SK-N-SH (cell line): ENCODE measurements at regions not wholly inside any gene's neighbourhood (a gene's known extent, or its start where the extent isn't known, plus 50 kb on each side); places are given as distances from the start of the nearest gene placed in this dataset.

Source experiments
- CTCF ChIA-PET: fragments of 300-600, 350-600 bp; formaldehyde crosslinking; extraction: SDS; loops from one replicate; lab custom pipeline; 2021; lab: Yijun Ruan, JAX
- POLR2A ChIA-PET: fragments of 350-600 bp; sonication (Branson Sonifier 250); formaldehyde crosslinking; extraction: SDS; loops from one replicate; lab custom pipeline; 2020; ENCODE audit warnings: antibody characterized with exemption, inconsistent platforms; lab: Yijun Ruan, JAX
- DNase-seq: peaks from one replicate; pipeline ENCODE4 v3.0.0; 2012
- H2AFZ ChIP-seq: fragments of 200-600 bp; sonication (generic); 2 replicates; pipeline ENCODE4 v1.8.1; 2016; ENCODE audit warnings: antibody characterized with exemption, mild to moderate bottlenecking, low read depth
- H3F3A ChIP-seq: fragments of 200-600 bp; sonication (generic); replicated peaks from 2 replicates; pipeline ENCODE3; 2016; ENCODE audit warnings: antibody characterized with exemption, mild to moderate bottlenecking; ENCODE audit not compliant: insufficient read depth
- H3K27ac ChIP-seq, 2 experiments: fragments of 200-500 bp in 1 of 2; fragments of 200-600 bp in 1 of 2; sonication (Bioruptor generic) in 1 of 2; sonication (generic), shearing (Covaris generic) in 1 of 2; 2 replicates each; pipeline versions ENCODE4 v1.5.1 to v1.6.1; 2014 to 2016; ENCODE audit warnings: low read depth in 2 of 2, inconsistent platforms in 1 of 2, low read length in 1 of 2, mild to moderate bottlenecking in 1 of 2, mixed read lengths in 1 of 2
- H3K27me3 ChIP-seq: fragments of 200-600 bp; sonication (generic), shearing (Covaris generic); 2 replicates; pipeline ENCODE4 v1.6.1; 2016; ENCODE audit warnings: mixed run types; ENCODE audit not compliant: insufficient read depth
- H3K36me3 ChIP-seq, 2 experiments: fragments of 200-500 bp in 1 of 2; fragments of 200-600 bp in 1 of 2; sonication (Bioruptor generic) in 1 of 2; sonication (generic) in 1 of 2; replicated peaks in 1 of 2; 2 replicates each; pipeline versions ENCODE3 to v1.5.1; 2014 to 2016; ENCODE audit warnings: low read length in 1 of 2, mild to moderate bottlenecking in 1 of 2; ENCODE audit not compliant: insufficient read depth in 2 of 2, control insufficient read depth in 1 of 2
- H3K4me1 ChIP-seq, 2 experiments: fragments of 200-500 bp in 1 of 2; fragments of 200-600 bp in 1 of 2; sonication (Bioruptor generic) in 1 of 2; sonication (generic), shearing (Covaris generic) in 1 of 2; 2 replicates each; pipeline versions ENCODE4 v1.5.1 to v1.6.1; 2014 to 2016; ENCODE audit warnings: low read depth in 1 of 2, low read length in 1 of 2, mixed run types in 1 of 2; ENCODE audit not compliant: insufficient read depth in 2 of 2, control insufficient read depth in 1 of 2
- H3K4me2 ChIP-seq: fragments of 200-600 bp; sonication (generic), shearing (Covaris generic); 2 replicates; pipeline ENCODE4 v1.6.1; 2017; ENCODE audit warnings: mixed run types
- H3K4me3 ChIP-seq, 2 experiments: fragments of 200-500 bp in 1 of 2; fragments of 200-600 bp in 1 of 2; sonication (Bioruptor generic) in 1 of 2; sonication (generic), shearing (Covaris generic) in 1 of 2; 2 replicates each; pipeline versions ENCODE4 v1.5.1 to v1.8.1; 2014 to 2016; ENCODE audit warnings: low read depth in 2 of 2, inconsistent platforms in 1 of 2, low read length in 1 of 2, mild to moderate bottlenecking in 1 of 2, mixed read lengths in 1 of 2, moderate library complexity in 1 of 2
- H3K79me2 ChIP-seq: fragments of 200-600 bp; sonication (generic); 2 replicates; pipeline ENCODE4 v1.8.1; 2017; ENCODE audit warnings: mild to moderate bottlenecking; ENCODE audit not compliant: insufficient read depth
- H3K9ac ChIP-seq: fragments of 200-600 bp; sonication (generic); 2 replicates; pipeline ENCODE4 v1.6.1; 2017; ENCODE audit warnings: mixed run types
- H3K9me2 ChIP-seq: fragments of 200-600 bp; sonication (generic); 2 replicates; pipeline ENCODE4 v1.6.1; 2017; ENCODE audit warnings: mixed run types
- H3K9me3 ChIP-seq: fragments of 200-600 bp; sonication (generic); 2 replicates; pipeline ENCODE4 v1.6.1; 2017; ENCODE audit warnings: mixed run types, mild to moderate bottlenecking, moderate library complexity
- H4K20me1 ChIP-seq: fragments of 200-600 bp; sonication (generic); 2 replicates; pipeline ENCODE4 v1.6.1; 2017; ENCODE audit warnings: mild to moderate bottlenecking, mixed run types; ENCODE audit not compliant: insufficient read depth
- CHD2 ChIP-seq: fragments of 150-350 bp; IDR thresholded peaks from 2 replicates; pipeline ENCODE4 v1.6.1; 2018; ENCODE audit warnings: low read length; ENCODE audit not compliant: partially characterized antibody
- JUND ChIP-seq: IDR thresholded peaks from 2 replicates; pipeline ENCODE4 v1.4.0; 2012
- NRF1 ChIP-seq: IDR thresholded peaks from 2 replicates; pipeline ENCODE4 v1.6.1; 2012; ENCODE audit warnings: low read depth, mild to moderate bottlenecking, low read length
- RCOR1 ChIP-seq: fragments of 150-350 bp; IDR thresholded peaks from 2 replicates; pipeline ENCODE4 v1.6.1; 2017; ENCODE audit warnings: antibody characterized with exemption, low read length
- REST ChIP-seq: IDR thresholded peaks from 2 replicates; pipeline ENCODE4 v1.6.1; 2012; ENCODE audit warnings: mild to moderate bottlenecking, low read depth, low read length, moderate library complexity
- USF2 ChIP-seq: fragments of 150-350 bp; IDR thresholded peaks from 2 replicates; pipeline ENCODE4 v1.6.1; 2017; ENCODE audit warnings: antibody characterized with exemption, low read length, low read depth, borderline replicate concordance
- WGBS: methylation state at CpG from one replicate; pipeline ENCODE4 v1.1.6; 2017; ENCODE audit warnings: low lambda C conversion rate; 5-methylcytosine and 5-hydroxymethylcytosine counted together

- CTCF ChIA-PET, result interaction anchor here (0.7 to 4.0 kb wide), 4 partner anchors 9 to 28 kb away, joined by 3 to 26 read pairs (median 5); no protein-coding TSS in a partner anchor
- H2AFZ ChIP-seq, result no peak overlapping the region
Measured at GRCh38 chr2:88859461-88859860, 168.0 kb downstream of the RPIA start.

GRCh38 chr2:88860421-88861075 lies 169.1 kb downstream of the RPIA start:
- POLR2A ChIA-PET, result no interaction called here
- CTCF ChIA-PET, result interaction anchor here (0.9 to 4.0 kb wide), 4 partner anchors 10 to 23 kb away, joined by 3 to 26 read pairs (median 4); no protein-coding TSS in a partner anchor

More at GRCh38 chr2:88859461-88859860, 168.0 kb downstream of the RPIA start:
- H3K9me2 ChIP-seq, result no peaks in the 10 kb centered on the region
- no peak for DNase-seq
- POLR2A ChIA-PET, result interaction anchor here (0.9 kb wide), 1 partner anchor 27 kb away, joined by 3 read pairs; no protein-coding TSS in a partner anchor
- no peaks in the 10 kb centered on the region for H3K9me3 ChIP-seq
- TF ChIP-seq USF2 (no peak), RCOR1 (no peak), JUND (no peak), REST (no peak), NRF1 (no peak)
- no peaks in the 10 kb centered on the region for H3K4me1 ChIP-seq
- H4K20me1 ChIP-seq, result no peaks in the 10 kb centered on the region
- H3K27me3 ChIP-seq, result peaks cover 23% of the 10 kb centered on the region; the same call in 1 of the 2 replicates
- no peaks in the 10 kb centered on the region for H3F3A ChIP-seq
- 49% methylated on average over 16 of the region's 16 CpGs for WGBS
- no peak overlapping the region for H3K4me2 ChIP-seq
- no peak overlapping the region for H3K4me3 ChIP-seq
- no peaks in the 10 kb centered on the region for H3K79me2 ChIP-seq
- no peaks in the 10 kb centered on the region for H3K36me3 ChIP-seq
- no peak overlapping the region for H3K9ac ChIP-seq
- no peak overlapping the region for H3K27ac ChIP-seq

More at GRCh38 chr2:88860421-88861075, 169.1 kb downstream of the RPIA start:
- peaks cover 33% of the 10 kb centered on the region; the same call in 1 of the 2 replicates for H3K27me3 ChIP-seq
- WGBS, result 19% methylated on average over 11 of the region's 11 CpGs
- no peak overlapping the region for H3K4me3 ChIP-seq
- H3K9me2 ChIP-seq, result no peaks in the 10 kb centered on the region
- no peak for DNase-seq
- H3K79me2 ChIP-seq, result no peaks in the 10 kb centered on the region
- H2AFZ ChIP-seq, result no peak overlapping the region
- no peaks in the 10 kb centered on the region for H3K9me3 ChIP-seq
- no peak overlapping the region for H3K4me2 ChIP-seq
- TF ChIP-seq CHD2 (no peak), NRF1 (no peak)
- H3K27ac ChIP-seq, result no peak overlapping the region
- no peaks in the 10 kb centered on the region for H4K20me1 ChIP-seq
- H3K4me1 ChIP-seq, result no peaks in the 10 kb centered on the region
- H3K9ac ChIP-seq, result no peak overlapping the region
- H3K36me3 ChIP-seq, result no peaks in the 10 kb centered on the region
- H3F3A ChIP-seq, result no peaks in the 10 kb centered on the region
